A549 (cell line): ENCODE measurements at regions not wholly inside any gene's neighbourhood (a gene's known extent, or its start where the extent isn't known, plus 50 kb on each side); places are given as distances from the start of the nearest gene placed in this dataset.

Experiments used
- ATAC-seq, 2 experiments: fragments of 200-7000 bp in 1 of 2; fragments of >200 bp in 1 of 2; cut with Nextera tagmentation in 1 of 2; cut with Tn5 transposase in 1 of 2; 3 replicates each; pipeline versions ENCODE4 v1.8.0 to v1.9.1; 2018 to 2020; ENCODE audit warnings: mild to moderate bottlenecking in 1 of 2, moderate library complexity in 1 of 2
- CTCF ChIA-PET: fragments of 300-600 bp; sonication (Branson Sonifier 250); formaldehyde crosslinking; extraction: SDS; loops from one replicate; lab custom pipeline; 2021; ENCODE audit warnings: antibody characterized with exemption, inconsistent platforms; lab: Yijun Ruan, JAX
- POLR2A ChIA-PET: fragments of 350-600 bp; formaldehyde crosslinking; extraction: SDS; loops from one replicate; lab custom pipeline; 2021; ENCODE audit warnings: antibody characterized with exemption, inconsistent platforms; lab: Yijun Ruan, JAX
- DNase-seq, 2 experiments: peaks; one replicate each; pipeline versions ENCODE4 v3.0.0 to v3.0.0-alpha.2; 2011 to 2016; ENCODE audit warnings: low read depth in 1 of 2, low spot score in 1 of 2
- FAIRE-seq: peaks from 2 replicates; lab custom pipeline; 2011; peaks lifted over from hg19 to GRCh38; lab: Jason Lieb, UNC
- H3K27ac ChIP-seq, 2 experiments: fragments of >200 bp; sonication (Bioruptor Twin); formaldehyde crosslinking; 3 replicates each; pipeline ENCODE4 v1.5.1; 2016 to 2017
- H3K4me1 ChIP-seq: fragments of >200 bp; sonication (Bioruptor Twin); formaldehyde crosslinking; 3 replicates; pipeline ENCODE4 v1.6.1; 2016
- H3K4me2 ChIP-seq: fragments of >200 bp; sonication (Bioruptor Twin); formaldehyde crosslinking; 3 replicates; pipeline ENCODE4 v1.6.1; 2016
- H3K4me3 ChIP-seq: fragments of >200 bp; sonication (Bioruptor Twin); formaldehyde crosslinking; 3 replicates; pipeline ENCODE4 v1.5.1; 2016
- H3K9me3 ChIP-seq: fragments of >200 bp; sonication (Bioruptor Twin); formaldehyde crosslinking; 3 replicates; pipeline ENCODE4 v1.6.1; 2016
- CBX2 ChIP-seq: fragments of 200-600 bp; sonication (generic); IDR thresholded peaks from 2 replicates; pipeline ENCODE4 v1.6.1; 2016; ENCODE audit warnings: low read depth, mild to moderate bottlenecking, borderline replicate concordance
- CBX8 ChIP-seq: fragments of 200-600 bp; sonication (generic); IDR thresholded peaks from 2 replicates; pipeline ENCODE4 v1.6.1; 2016
- EHMT2 ChIP-seq: fragments of 200-600 bp; sonication (generic); IDR thresholded peaks from 2 replicates; pipeline ENCODE4 v1.6.1; 2016; ENCODE audit warnings: antibody characterized with exemption, low read depth, mild to moderate bottlenecking, moderate library complexity
- EP300 ChIP-seq, 2 experiments: fragments of >200 bp; sonication (Bioruptor Twin); formaldehyde crosslinking; IDR thresholded peaks; 2 replicates in 1 of 2; 3 replicates in 1 of 2; pipeline ENCODE4 v1.6.1; 2016 to 2017
- HDAC2 ChIP-seq: fragments of 200-600 bp; sonication (generic); IDR thresholded peaks from 2 replicates; pipeline ENCODE4 v1.6.1; 2016
- HEYL ChIP-seq: fragments of 250-450 bp; sonication (Bioruptor Pico); IDR thresholded peaks from 2 replicates; pipeline ENCODE4 v1.8.0; 2021; ENCODE audit warnings: mild to moderate bottlenecking, moderate library complexity
- HOXB13 ChIP-seq: fragments of 250-450 bp; sonication (Bioruptor Pico); IDR thresholded peaks from 2 replicates; pipeline ENCODE4 v1.5.0; 2020; ENCODE audit warnings: low read depth, mild to moderate bottlenecking, moderate library complexity
- HOXB5 ChIP-seq: fragments of 250-450 bp; sonication (Bioruptor Pico); IDR thresholded peaks from 2 replicates; pipeline ENCODE4 v1.5.0; 2020; ENCODE audit warnings: mild to moderate bottlenecking, moderate library complexity
- KDM5A ChIP-seq: fragments of 200-600 bp; sonication (generic); IDR thresholded peaks from 2 replicates; pipeline ENCODE4 v1.6.1; 2016; ENCODE audit warnings: antibody characterized with exemption, mild to moderate bottlenecking
- MAFK ChIP-seq: fragments of 450-650 bp; IDR thresholded peaks from 2 replicates; pipeline ENCODE4 v1.6.1; 2014; ENCODE audit not compliant: partially characterized antibody
- MAZ ChIP-seq: fragments of 150-350 bp; IDR thresholded peaks from 2 replicates; pipeline ENCODE4 v1.6.1; 2014; ENCODE audit warnings: antibody characterized with exemption, low read depth, low read length, borderline replicate concordance
- MYC ChIP-seq: IDR thresholded peaks from 2 replicates; pipeline ENCODE4 v1.6.1; 2012; ENCODE audit warnings: mild to moderate bottlenecking, inconsistent platforms, low read length, improper control_type of control experiment, borderline replicate concordance
- NFE2L2 ChIP-seq: fragments of 150-350 bp; conservative IDR thresholded peaks from 2 replicates; pipeline ENCODE4 v1.6.1; 2014; ENCODE audit warnings: low read length
- NR3C1 ChIP-seq: fragments of >200 bp; sonication (Bioruptor Twin); formaldehyde crosslinking; IDR thresholded peaks from 3 replicates; pipeline ENCODE4 v1.6.1; 2017
- PHF8 ChIP-seq: fragments of 200-600 bp; sonication (generic); IDR thresholded peaks from 2 replicates; pipeline ENCODE4 v1.6.1; 2016; ENCODE audit warnings: low read depth, mild to moderate bottlenecking, antibody characterized with exemption, moderate library complexity, borderline replicate concordance
- RAD21 ChIP-seq, 2 experiments: fragments of >200 bp in 1 of 2; sonication (Bioruptor Twin) in 1 of 2; formaldehyde crosslinking in 1 of 2; IDR thresholded peaks in 1 of 2; conservative IDR thresholded peaks in 1 of 2; 2 replicates in 1 of 2; 3 replicates in 1 of 2; pipeline ENCODE4 v1.6.1; 2012 to 2018; ENCODE audit warnings: inconsistent platforms in 1 of 2
- RCOR1 ChIP-seq: fragments of 150-350 bp; IDR thresholded peaks from 2 replicates; pipeline ENCODE4 v1.6.1; 2014; ENCODE audit warnings: antibody characterized with exemption, low read length, low read depth
- SMC3 ChIP-seq: fragments of >200 bp; sonication (Bioruptor Twin); formaldehyde crosslinking; IDR thresholded peaks from 3 replicates; pipeline ENCODE4 v1.6.1; 2018; ENCODE audit warnings: inconsistent platforms
- ZSCAN20 ChIP-seq: fragments of 250-450 bp; sonication (Bioruptor Pico); IDR thresholded peaks from 2 replicates; pipeline ENCODE4 v1.8.0; 2022; ENCODE audit warnings: mild to moderate bottlenecking, moderate library complexity
- WGBS: methylation state at CpG from one replicate; pipeline ENCODE4 v1.1.6; 2017; ENCODE audit errors: missing lambda C conversion rate; 5-methylcytosine and 5-hydroxymethylcytosine counted together
- TF ChIP-seq, protein P1 (sequence below): fragments of >200 bp; sonication (Bioruptor Twin); formaldehyde crosslinking; IDR thresholded peaks from 3 replicates; pipeline ENCODE4 v1.5.1; 2016
- TF ChIP-seq, protein P2 (sequence below): IDR thresholded peaks from 2 replicates; pipeline ENCODE4 v1.6.1; 2012
- TF ChIP-seq, protein P3 (sequence below): fragments of >200 bp; sonication (Bioruptor Twin); formaldehyde crosslinking; IDR thresholded peaks from 3 replicates; pipeline ENCODE4 v1.6.1; 2016
- TF ChIP-seq, protein P4 (sequence below): fragments of >200 bp; sonication (Bioruptor Twin); formaldehyde crosslinking; IDR thresholded peaks from 2 replicates; pipeline ENCODE4 v1.6.1; 2016

DNA sequence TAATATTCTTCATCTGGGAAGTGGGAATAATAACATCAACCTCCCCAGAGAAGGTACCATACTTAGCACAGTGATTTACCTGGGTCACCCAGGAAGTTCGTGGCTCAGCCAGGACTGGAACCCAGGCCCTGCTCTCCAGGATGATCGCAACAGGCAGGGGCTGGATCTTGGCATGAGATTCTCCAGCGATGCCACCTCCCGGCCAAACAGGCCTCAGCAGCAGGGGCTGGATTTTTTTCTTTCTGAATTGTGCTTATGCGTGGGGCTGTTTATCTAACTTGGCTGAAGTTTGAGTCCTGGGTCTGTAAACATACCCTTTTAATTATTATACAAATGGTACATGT lies 129.5 kb upstream of the PTPN1 start:
- Histone ChIP-seq H3K4me2 (peak overlapping the region; percentile 27; the same call in 2 of the 3 replicates), H3K27ac (peak overlapping the region; percentile 78 to 87), H3K9me3 (no peaks in the 10 kb centered on the region), H3K4me3 (no peak overlapping the region), H3K4me1 (peaks cover 73% of the 10 kb centered on the region)
- CTCF ChIA-PET = interaction anchor here (0.7 to 2.3 kb wide), 21 partner anchors 9 to 410 kb away, joined by 3 to 10 read pairs (median 3); no protein-coding TSS in a partner anchor
- TF ChIP-seq RAD21 (conservative IDR thresholded peaks at IDR 0.05 in 1 of 2, IDR thresholded peaks at IDR 0.05 in 1 of 2) (peak; percentile 82 to 87), SMC3 (peak; percentile 91), MYC (no peak)
- TF ChIP-seq, protein P1, sequence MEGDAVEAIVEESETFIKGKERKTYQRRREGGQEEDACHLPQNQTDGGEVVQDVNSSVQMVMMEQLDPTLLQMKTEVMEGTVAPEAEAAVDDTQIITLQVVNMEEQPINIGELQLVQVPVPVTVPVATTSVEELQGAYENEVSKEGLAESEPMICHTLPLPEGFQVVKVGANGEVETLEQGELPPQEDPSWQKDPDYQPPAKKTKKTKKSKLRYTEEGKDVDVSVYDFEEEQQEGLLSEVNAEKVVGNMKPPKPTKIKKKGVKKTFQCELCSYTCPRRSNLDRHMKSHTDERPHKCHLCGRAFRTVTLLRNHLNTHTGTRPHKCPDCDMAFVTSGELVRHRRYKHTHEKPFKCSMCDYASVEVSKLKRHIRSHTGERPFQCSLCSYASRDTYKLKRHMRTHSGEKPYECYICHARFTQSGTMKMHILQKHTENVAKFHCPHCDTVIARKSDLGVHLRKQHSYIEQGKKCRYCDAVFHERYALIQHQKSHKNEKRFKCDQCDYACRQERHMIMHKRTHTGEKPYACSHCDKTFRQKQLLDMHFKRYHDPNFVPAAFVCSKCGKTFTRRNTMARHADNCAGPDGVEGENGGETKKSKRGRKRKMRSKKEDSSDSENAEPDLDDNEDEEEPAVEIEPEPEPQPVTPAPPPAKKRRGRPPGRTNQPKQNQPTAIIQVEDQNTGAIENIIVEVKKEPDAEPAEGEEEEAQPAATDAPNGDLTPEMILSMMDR = peak; percentile 67
- TF ChIP-seq, protein P2, sequence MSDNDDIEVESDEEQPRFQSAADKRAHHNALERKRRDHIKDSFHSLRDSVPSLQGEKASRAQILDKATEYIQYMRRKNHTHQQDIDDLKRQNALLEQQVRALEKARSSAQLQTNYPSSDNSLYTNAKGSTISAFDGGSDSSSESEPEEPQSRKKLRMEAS = peak; percentile 58; the same call in 1 of the 2 replicates
- POLR2A ChIA-PET = no interaction called here
- DNase-seq (peak; percentile 67 to 68), FAIRE-seq (no peak), ATAC-seq (peak; percentile 75 to 84; a peak in 5 of 6 replicates)
- WGBS = 6% methylated on average over 5 of the region's 5 CpGs

DNA sequence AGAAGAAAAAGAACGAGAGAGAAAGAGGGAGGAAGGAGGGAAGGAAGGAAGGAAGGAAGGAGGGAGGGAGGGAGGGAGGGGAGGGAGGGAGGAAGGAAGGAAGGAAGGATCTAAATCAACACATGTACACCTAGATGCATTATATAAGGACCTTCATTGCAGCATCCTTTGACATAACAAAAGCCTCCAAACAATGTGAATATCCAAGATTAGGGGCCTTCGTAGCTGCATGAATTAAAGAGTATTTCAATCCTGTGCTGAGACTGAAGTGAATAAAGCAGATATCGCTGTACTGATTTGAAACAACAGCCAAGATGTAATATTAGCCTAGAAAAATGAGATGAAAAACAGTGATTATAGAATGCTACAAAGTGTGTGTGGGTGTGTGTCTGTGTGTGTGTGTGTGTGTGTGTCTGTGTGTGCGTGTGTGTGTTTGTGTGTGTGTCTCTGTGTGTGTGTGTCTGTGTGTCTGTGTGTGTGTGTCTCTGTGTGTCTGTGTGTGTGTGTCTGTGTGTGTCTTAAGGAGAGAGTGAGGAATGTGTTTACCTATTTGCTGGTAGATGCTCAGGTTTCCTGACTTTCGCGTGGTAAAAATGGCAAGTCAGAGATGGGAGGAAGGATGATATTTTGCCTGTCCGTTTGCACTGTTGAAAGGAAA lies 129.0 kb upstream of the PTPN1 start:
- H3K27ac ChIP-seq = peak overlapping the region; percentile 78 to 87
- H3K4me1 ChIP-seq = peaks cover 71% of the 10 kb centered on the region
- FAIRE-seq = no peak
- H3K4me3 ChIP-seq = no peak overlapping the region
- POLR2A ChIA-PET = no interaction called here
- DNase-seq = no peak
- H3K9me3 ChIP-seq = no peaks in the 10 kb centered on the region
- no peak for ATAC-seq
- H3K4me2 ChIP-seq = peak overlapping the region; percentile 27; the same call in 2 of the 3 replicates
- WGBS = 74% methylated on average over 7 of the region's 7 CpGs
- CTCF ChIA-PET = interaction anchor here (0.7 to 2.0 kb wide), 12 partner anchors 10 to 196 kb away, joined by 3 to 7 read pairs (median 4); no protein-coding TSS in a partner anchor
- TF ChIP-seq, protein P3, sequence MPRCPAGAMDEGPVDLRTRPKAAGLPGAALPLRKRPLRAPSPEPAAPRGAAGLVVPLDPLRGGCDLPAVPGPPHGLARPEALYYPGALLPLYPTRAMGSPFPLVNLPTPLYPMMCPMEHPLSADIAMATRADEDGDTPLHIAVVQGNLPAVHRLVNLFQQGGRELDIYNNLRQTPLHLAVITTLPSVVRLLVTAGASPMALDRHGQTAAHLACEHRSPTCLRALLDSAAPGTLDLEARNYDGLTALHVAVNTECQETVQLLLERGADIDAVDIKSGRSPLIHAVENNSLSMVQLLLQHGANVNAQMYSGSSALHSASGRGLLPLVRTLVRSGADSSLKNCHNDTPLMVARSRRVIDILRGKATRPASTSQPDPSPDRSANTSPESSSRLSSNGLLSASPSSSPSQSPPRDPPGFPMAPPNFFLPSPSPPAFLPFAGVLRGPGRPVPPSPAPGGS = no peak
- no peak for TF ChIP-seq PHF8
- no peak for TF ChIP-seq KDM5A
- TF ChIP-seq HOXB13 (CRISPR knock-in tag) = no peak
- no peak for TF ChIP-seq EHMT2
- TF ChIP-seq MAFK = no peak
- TF ChIP-seq HDAC2 = no peak
- TF ChIP-seq, protein P2 = no peak
- no peak for TF ChIP-seq EP300 (IDR thresholded peaks at IDR 0.05)
- TF ChIP-seq, protein P4, sequence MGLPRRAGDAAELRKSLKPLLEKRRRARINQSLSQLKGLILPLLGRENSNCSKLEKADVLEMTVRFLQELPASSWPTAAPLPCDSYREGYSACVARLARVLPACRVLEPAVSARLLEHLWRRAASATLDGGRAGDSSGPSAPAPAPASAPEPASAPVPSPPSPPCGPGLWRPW = no peak
- no peak for TF ChIP-seq NR3C1
- no peak for TF ChIP-seq HEYL (CRISPR knock-in tag)
- TF ChIP-seq RCOR1 = no peak

DNA sequence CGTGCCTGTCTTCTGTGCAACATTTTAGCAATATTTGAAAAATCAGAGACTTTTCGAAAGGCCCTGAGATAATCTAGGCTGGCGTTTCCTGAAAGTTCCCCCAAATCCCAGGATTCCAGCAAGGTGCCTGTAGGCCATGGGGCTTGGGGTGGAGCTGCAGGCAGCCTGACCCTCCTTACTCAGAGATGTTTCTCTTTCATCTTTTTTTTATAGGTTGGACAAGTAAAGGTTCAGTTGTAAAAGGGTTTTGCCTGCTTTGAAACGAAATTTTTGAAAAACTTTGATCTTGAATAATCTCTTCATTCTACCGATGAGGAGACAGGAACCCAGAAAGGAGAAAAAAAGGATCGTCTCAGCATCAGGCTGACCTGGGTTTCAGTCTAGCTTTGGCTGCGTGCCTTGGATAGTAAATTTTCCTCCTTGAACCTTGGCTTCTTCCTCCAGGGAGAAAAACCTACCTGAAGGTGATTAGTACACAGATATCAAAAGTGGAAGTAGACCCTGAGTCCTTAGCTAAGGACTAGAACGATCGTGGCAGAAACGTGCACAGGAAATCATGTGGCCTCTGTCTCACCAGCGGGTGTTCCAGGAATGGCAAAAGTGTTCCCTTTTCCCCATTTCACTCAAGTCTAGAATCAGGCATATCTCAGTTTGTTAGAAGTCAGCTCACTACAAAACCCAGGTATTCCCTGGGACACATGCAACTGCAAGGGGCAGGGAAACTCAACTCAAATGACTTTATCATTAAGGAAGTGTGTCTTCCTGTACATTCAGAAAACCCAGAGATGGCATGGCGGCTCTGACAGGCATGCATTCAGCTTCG lies 128.2 kb upstream of the PTPN1 start:
- TF ChIP-seq CBX2 (no peak), HOXB5 (CRISPR knock-in tag) (no peak), NFE2L2 (no peak), MAZ (no peak), CBX8 (no peak), ZSCAN20 (CRISPR knock-in tag) (no peak)
- TF ChIP-seq, protein P3 = no peak
- TF ChIP-seq, all 56 proteins: peak for 0
- WGBS = 85% methylated on average over 13 of the region's 13 CpGs
- H3K27ac ChIP-seq = peak overlapping the region; percentile 78 to 87
- H3K4me2 ChIP-seq = 0 out of 3 replicates have a peak overlapping the region, but pooled peaks have one; percentile 11
- H3K4me1 ChIP-seq = peaks cover 63% of the 10 kb centered on the region
- ChIA-PET POLR2A (no interaction called here), CTCF (interaction anchor here (0.7 to 2.0 kb wide), 12 partner anchors 8 to 197 kb away, joined by 3 to 7 read pairs (median 3); no protein-coding TSS in a partner anchor)
- ATAC-seq (no peak), FAIRE-seq (no peak), DNase-seq (no peak)
- H3K4me3 ChIP-seq = no peak overlapping the region
- no peaks in the 10 kb centered on the region for H3K9me3 ChIP-seq
